GM12874 (cell line): ENCODE measurements at regions not wholly inside any gene's neighbourhood (a gene's known extent, or its start where the extent isn't known, plus 50 kb on each side); places are given as distances from the start of the nearest gene placed in this dataset.

Experiments
- TF ChIP-seq, protein P1 (sequence below): IDR thresholded peaks from 2 replicates; pipeline ENCODE4 v1.5.1; 2011; ENCODE audit warnings: low read depth, mild to moderate bottlenecking, control low read depth, low read length, moderate library complexity; ENCODE audit not compliant: insufficient read depth

DNA sequence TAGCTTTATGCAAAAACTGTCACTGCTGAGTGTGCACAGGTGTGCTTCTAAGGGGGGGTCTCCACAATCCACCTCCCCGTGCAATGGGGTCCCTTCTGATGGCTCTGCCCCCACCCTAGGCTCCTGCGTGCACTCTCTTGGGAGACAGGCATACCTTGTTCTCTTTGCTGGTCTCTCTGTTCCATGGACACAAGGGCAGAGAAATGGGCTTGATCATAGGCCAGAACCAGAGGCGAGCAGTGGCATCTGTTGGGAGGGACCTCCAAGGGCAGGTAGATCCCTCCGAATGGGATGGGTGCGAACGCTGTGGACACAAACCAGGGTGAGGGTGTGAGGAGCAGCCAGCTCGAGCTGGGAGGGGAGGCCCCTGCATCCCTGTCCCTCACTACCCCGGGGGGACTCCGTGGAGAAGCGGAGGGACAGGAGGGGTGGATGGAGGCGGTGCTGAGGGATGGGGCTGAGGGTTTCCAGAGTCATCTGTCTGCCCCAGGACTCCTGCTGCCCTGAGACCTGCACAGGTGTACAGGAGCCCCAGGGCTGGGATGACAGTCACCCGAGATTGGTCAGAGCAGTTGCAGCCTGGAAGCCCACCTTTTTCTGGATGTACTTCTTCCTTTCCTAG is 175.0 kb downstream of the KLF13 start:
- TF ChIP-seq, protein P1, sequence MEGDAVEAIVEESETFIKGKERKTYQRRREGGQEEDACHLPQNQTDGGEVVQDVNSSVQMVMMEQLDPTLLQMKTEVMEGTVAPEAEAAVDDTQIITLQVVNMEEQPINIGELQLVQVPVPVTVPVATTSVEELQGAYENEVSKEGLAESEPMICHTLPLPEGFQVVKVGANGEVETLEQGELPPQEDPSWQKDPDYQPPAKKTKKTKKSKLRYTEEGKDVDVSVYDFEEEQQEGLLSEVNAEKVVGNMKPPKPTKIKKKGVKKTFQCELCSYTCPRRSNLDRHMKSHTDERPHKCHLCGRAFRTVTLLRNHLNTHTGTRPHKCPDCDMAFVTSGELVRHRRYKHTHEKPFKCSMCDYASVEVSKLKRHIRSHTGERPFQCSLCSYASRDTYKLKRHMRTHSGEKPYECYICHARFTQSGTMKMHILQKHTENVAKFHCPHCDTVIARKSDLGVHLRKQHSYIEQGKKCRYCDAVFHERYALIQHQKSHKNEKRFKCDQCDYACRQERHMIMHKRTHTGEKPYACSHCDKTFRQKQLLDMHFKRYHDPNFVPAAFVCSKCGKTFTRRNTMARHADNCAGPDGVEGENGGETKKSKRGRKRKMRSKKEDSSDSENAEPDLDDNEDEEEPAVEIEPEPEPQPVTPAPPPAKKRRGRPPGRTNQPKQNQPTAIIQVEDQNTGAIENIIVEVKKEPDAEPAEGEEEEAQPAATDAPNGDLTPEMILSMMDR = no peak

DNA sequence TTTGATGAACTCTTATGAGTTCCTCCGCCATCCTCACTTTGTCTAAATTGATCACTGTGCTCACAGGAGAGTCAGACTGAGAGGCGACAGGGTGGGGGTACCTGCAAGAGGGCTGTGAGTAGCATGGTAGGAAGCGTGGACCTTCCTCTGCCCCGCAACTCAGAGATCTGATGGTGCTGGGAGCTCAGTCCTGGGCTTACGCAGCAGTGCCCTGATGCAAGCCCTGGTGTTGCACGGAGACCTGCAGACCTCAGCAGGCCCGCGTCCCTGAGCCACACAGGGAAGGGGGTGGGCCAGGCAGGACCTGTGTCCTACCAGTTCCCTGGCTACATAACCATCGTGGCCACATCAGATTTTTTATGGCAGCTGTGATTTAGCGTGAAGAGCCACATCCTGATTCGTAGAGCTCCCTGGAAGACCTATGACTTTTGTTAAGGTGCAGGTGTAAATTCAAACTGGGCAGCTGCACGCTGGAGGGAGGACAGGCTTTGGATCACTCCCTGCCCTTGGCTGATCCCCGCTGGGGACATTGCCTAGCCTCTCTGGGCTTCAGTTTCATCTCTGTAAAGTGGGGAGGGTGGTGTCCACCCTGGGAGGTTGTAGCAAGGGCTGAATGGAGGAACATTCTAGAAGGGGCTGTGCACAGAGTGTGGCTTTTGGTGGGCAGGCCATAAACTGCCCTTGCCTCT is 176.1 kb downstream of the KLF13 start:
- TF ChIP-seq, protein P1 = no peak

DNA sequence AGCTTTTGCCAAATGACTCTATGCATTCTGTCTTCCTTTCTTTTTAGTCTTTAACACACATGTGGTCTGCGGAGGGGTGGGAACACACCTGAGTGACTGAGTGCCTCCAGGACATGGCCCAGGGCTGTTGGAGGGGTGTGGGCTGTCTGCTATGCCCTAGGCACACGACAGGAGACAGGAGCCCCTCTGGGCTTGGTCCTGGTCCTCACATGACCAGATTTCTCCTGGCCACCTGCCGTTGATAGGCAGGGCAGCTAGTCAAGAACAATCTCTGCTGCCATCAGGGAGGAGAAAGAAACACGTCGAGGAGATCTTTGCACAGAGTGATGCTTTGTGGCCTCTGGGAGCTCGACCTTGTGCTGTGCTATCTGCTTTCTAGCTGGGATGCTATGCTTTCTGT is 176.6 kb downstream of the KLF13 start:
- TF ChIP-seq, protein P1 = no peak

DNA sequence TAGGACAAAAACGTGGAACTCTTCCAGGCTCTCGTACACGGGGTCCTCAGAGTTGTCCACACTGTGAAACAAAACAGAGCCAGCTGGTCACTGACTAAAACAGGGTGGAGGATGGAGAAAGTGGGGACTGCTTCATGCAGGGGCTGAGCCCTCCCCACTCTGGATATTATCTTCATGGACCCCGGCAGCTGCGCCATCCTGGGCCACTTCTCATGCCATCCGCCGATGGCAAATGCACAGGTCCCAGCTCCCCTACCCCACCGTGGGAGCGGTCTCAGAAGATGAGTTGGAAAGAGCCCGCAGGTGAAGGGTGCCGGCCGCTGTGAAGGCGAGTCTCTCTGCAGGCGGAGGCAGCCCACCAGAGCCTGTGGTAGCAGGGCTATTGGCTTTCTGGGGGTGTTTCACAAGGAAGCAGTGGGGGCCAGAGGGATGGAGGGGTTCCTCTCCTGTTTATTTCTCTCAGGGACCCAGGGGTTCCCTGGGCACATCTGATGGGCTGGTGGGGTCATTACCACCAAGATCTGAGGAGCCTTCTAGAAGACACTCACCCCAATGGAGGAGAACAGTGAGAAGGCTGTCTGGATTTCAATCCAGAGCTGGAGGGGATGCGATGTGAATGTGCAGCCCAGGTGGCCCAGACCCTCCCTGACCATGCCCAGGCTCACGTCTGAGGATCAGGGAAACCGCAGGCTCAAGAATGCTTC is 177.3 kb downstream of the KLF13 start:
- TF ChIP-seq, protein P1 = no peak

DNA sequence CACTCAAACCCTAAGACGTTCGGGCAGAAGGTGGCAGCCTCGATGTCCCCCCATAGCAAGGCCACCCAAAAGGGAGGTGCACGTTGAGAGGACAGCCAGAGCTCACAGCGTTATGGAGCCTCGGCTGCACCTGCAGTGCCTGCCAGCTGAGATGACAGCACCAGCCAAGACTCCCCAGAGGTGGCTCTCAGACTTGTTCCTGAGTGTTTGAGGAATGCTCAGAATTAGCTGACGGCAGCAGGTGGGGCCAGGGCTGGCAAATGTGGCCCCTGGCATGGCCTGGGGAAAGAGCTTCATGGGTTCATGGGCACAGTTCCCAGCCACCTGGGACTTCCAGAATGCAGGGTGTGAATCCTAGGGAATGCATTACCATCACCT is 177.8 kb downstream of the KLF13 start:
- TF ChIP-seq, protein P1 = no peak

DNA sequence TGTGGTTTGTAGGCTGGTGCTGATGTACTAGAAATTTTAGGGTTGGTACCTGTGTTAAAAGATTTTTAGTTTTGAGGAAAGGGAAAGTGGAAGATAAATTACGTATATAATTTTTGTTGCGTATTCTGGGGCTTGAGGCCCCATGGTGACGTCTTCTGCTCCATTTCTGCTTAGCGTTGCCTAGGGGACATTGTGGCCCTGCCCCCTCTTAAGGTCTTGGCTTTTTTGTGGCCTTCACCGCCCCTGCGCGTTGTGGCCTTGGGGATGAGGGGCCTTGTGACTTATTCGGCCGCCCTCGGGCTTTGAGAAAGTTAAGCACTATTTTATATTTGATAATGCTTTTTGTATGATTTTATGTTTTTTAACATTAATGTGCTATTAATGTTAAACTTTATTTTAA is 182.0 kb downstream of the KLF13 start:
- TF ChIP-seq, protein P1 = no peak

DNA sequence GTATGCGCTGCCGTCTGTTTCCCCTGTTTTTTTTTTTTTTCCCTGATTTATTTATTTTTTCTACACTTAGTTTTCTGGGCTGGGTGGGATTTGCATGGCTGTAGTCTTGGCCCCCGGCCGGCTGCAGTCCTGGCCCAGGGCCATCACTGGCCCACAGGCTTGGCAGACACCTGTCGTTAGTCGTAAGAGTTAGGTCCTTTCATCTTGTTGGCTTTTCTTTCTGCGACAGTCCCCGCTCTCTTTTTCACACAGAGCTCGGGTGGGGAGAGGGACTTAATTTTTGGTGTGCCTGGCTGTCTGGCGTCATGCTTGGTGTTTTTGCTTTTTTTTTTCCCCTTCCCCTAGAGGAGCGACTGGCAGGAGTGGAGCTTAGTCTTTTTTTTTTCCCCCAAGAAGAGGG is 183.4 kb downstream of the KLF13 start:
- TF ChIP-seq, protein P1 = no peak
